Right lobe of liver (tissue), 6 donors: ENCODE measurements at regions not wholly inside any gene's neighbourhood (a gene's known extent, or its start where the extent isn't known, plus 50 kb on each side); places are given as distances from the start of the nearest gene placed in this dataset.

Source experiments
- ATAC-seq, 4 donors: fragments of 200-7000 bp; cut with Tn5 transposase; one replicate each; pipeline ENCODE4 v1.9.1; 2020; ENCODE audit warnings: mild to moderate bottlenecking in 4 of 4, moderate library complexity in 4 of 4
- DNase-seq, 3 donors: peaks; one replicate each; pipeline ENCODE4 v3.0.0-alpha.2; 2020
- H3K27ac ChIP-seq, 3 donors: fragments of 200-600 bp; one replicate each; pipeline ENCODE4 v1.8.0; 2022
- H3K27me3 ChIP-seq, 2 donors: fragments of 200-600 bp; one replicate each; pipeline ENCODE4 v1.8.0; 2022
- H3K36me3 ChIP-seq, 4 donors: fragments of 200-600 bp; sonication (generic) in 1 of 4; one replicate each; pipeline versions ENCODE4 v1.5.1 to v1.8.0; 2017 to 2022; ENCODE audit warnings: control low read depth in 1 of 4
- H3K4me1 ChIP-seq, 4 donors: fragments of 200-600 bp; sonication (generic) in 1 of 4; one replicate each; pipeline versions ENCODE4 v1.5.1 to v1.8.0; 2017 to 2022; ENCODE audit warnings: control low read depth in 1 of 4
- H3K4me3 ChIP-seq, 3 donors: fragments of 200-600 bp; one replicate each; pipeline ENCODE4 v1.8.0; 2022
- H3K9me3 ChIP-seq, 4 donors: fragments of 200-600 bp; sonication (generic) in 1 of 4; one replicate each; pipeline versions ENCODE4 v1.5.1 to v1.8.0; 2017 to 2022; ENCODE audit warnings: control low read depth in 1 of 4
- CTCF ChIP-seq, 4 donors: fragments of 200-600 bp in 3 of 4; fragments of 450-650 bp in 1 of 4; IDR thresholded peaks; one replicate each; pipeline versions ENCODE4 v1.5.1 to v1.8.0; 2016 to 2022; ENCODE audit warnings: antibody characterized with exemption in 4 of 4, mild to moderate bottlenecking in 2 of 4
- POLR2A ChIP-seq: fragments of 450-650 bp; IDR thresholded peaks from one replicate; pipeline ENCODE4 v1.6.1; 2017; ENCODE audit warnings: antibody characterized with exemption, mild to moderate bottlenecking
- WGBS: methylation state at CpG from one replicate; pipeline ENCODE4 v1.1.6; 2018; ENCODE audit warnings: low coverage, low lambda C conversion rate; ENCODE audit not compliant: insufficient coverage; ENCODE audit errors: missing lambda C conversion rate; 5-methylcytosine and 5-hydroxymethylcytosine counted together
- intact Hi-C, 2 donors: fragments of 100-400 bp; cut with DNase I; formaldehyde crosslinking; loops; one replicate each; pipeline versions ENCODE4 v1.11.2 to v1.14.1; 2022
- donor health status: DM: no; HTN: yes; CAD: no.
- donor health status: DM: no; HTN: no; CAD: no.
- donor health status: DM: no; HTN: no; CAD: no.
- donor health status: DM: no; HTN: yes; CAD: no.
- donor health status: DM: no; HTN: yes; CAD: no.

DNA sequence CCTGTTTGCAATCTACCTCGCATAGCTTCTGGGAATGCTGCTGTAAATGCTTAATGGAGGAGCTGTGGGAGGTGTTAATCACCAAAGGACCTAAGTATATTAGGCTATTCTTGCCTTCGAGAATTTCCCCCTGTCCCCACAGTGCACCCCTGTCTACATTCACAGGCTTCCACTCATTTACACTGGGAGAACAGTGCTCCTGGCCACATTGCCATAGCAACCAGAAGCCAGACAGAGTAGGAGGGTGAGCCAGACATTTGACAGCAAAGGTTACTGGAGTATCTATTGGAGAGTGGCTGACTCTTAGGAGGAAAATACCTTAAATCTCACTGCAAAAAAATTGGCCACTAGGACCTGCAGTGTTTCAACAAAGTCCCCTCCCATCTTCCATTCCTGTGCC lies 185.9 kb upstream of the PBDC1 start:
- intact Hi-C loops, result no loop called here
- 25% methylated on average over 2 of the region's 2 CpGs for WGBS
- DNase-seq, result no peak
- TF ChIP-seq POLR2A (no peak), CTCF (IDR thresholded peaks at IDR 0.05) (no peak)
- Histone ChIP-seq H3K4me1 (no peaks in the 10 kb centered on the region), H3K27ac (no peak overlapping the region), H3K9me3 (no peaks in the 10 kb centered on the region), H3K36me3 (no peaks in the 10 kb centered on the region), H3K27me3 (no peaks in the 10 kb centered on the region), H3K4me3 (no peak overlapping the region)
- ATAC-seq, result no peak

- 37% methylated on average over 3 of the region's 3 CpGs for WGBS
- intact Hi-C loops, result no loop called here
- Histone ChIP-seq H3K4me1 (no peaks in the 10 kb centered on the region), H3K36me3 (no peaks in the 10 kb centered on the region), H3K27ac (no peak overlapping the region), H3K9me3 (no peaks in the 10 kb centered on the region), H3K27me3 (no peaks in the 10 kb centered on the region), H3K4me3 (no peak overlapping the region)
- no peak for DNase-seq
- ATAC-seq, result no peak
- TF ChIP-seq CTCF (IDR thresholded peaks at IDR 0.05) (no peak), POLR2A (no peak)
Observed at GRCh38 chrX:75989806-75990590, 182.9 kb upstream of the PBDC1 start.

DNA sequence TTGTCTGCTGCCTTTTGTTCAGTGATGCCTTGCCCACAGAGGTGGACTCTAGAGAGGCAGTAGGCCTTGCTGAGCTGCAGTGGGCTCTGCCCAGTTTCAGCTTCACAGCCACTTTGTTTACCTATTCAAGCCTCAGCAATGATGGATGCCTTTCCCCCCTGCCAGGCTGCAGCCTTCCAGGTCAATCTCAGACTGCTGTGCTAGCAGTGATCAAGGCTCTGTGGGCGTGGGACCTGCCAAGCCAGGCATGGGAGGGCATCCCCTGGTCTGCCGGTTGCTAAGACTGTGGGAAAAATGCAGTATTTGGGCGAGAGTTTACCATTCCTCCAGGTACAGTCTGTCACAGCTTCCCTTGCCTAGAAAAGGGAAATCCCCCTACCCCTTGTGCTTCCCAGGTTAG lies 175.2 kb upstream of the PBDC1 start:
- intact Hi-C loops, result no loop called here
- Histone ChIP-seq H3K4me3 (no peak overlapping the region), H3K27ac (no peak overlapping the region), H3K36me3 (no peaks in the 10 kb centered on the region), H3K27me3 (no peaks in the 10 kb centered on the region), H3K4me1 (no peaks in the 10 kb centered on the region), H3K9me3 (no peaks in the 10 kb centered on the region)
- no peak for DNase-seq
- TF ChIP-seq POLR2A (no peak), CTCF (IDR thresholded peaks at IDR 0.05) (no peak)
- no CpG with 5 or more reads among the region's 3 CpGs for WGBS
- no peak for ATAC-seq

- intact Hi-C loops, result no loop called here
- Histone ChIP-seq H3K9me3 (no peaks in the 10 kb centered on the region), H3K4me1 (no peaks in the 10 kb centered on the region), H3K4me3 (no peak overlapping the region), H3K27me3 (peaks cover 0 to 5% of the 10 kb centered on the region in 2 donors), H3K36me3 (no peaks in the 10 kb centered on the region), H3K27ac (no peak overlapping the region)
- no peak for DNase-seq
- TF ChIP-seq POLR2A (no peak), CTCF (IDR thresholded peaks at IDR 0.05) (no peak)
- no CpG with 5 or more reads among the region's 3 CpGs for WGBS
- no peak for ATAC-seq
Observed at GRCh38 chrX:76014321-76014720, 158.5 kb upstream of the PBDC1 start.
